Liver (tissue), 8 donors: ENCODE measurements at regions not wholly inside any gene's neighbourhood (a gene's known extent, or its start where the extent isn't known, plus 50 kb on each side); places are given as distances from the start of the nearest gene placed in this dataset.

ENCODE experiments used
- DNase-seq: peaks from one replicate; pipeline ENCODE4 v3.0.0-alpha.2; 2017; ENCODE audit warnings: low spot score
- H3K27ac ChIP-seq, 2 donors: one replicate each; pipeline ENCODE4 v1.7.0; 2013; ENCODE audit warnings: inconsistent platforms in 2 of 2, low read length in 2 of 2, control low read depth in 1 of 2, low read depth in 1 of 2, mild to moderate bottlenecking in 1 of 2
- H3K27me3 ChIP-seq, 4 donors: one replicate each; pipeline versions ENCODE4 v1.6.1 to v1.7.0; 2013; ENCODE audit warnings: low read length in 3 of 4, inconsistent platforms in 1 of 4, mild to moderate bottlenecking in 1 of 4, moderate library complexity in 1 of 4; ENCODE audit not compliant: control insufficient read depth in 4 of 4, insufficient read depth in 4 of 4
- H3K36me3 ChIP-seq, 4 donors: one replicate each; pipeline versions ENCODE4 v1.6.1 to v1.7.0; 2013; ENCODE audit warnings: low read length in 3 of 4, mild to moderate bottlenecking in 3 of 4, low read depth in 1 of 4, moderate library complexity in 1 of 4; ENCODE audit not compliant: control insufficient read depth in 4 of 4, insufficient read depth in 3 of 4
- H3K4me1 ChIP-seq, 4 donors: one replicate each; pipeline versions ENCODE4 v1.6.1 to v1.7.0; 2013; ENCODE audit warnings: low read length in 3 of 4, mild to moderate bottlenecking in 3 of 4, moderate library complexity in 1 of 4; ENCODE audit not compliant: control insufficient read depth in 4 of 4, insufficient read depth in 4 of 4
- H3K4me3 ChIP-seq, 3 donors: one replicate each; pipeline versions ENCODE4 v1.6.1 to v1.7.0; 2013; ENCODE audit warnings: low read length in 3 of 3, control low read depth in 1 of 3, low read depth in 1 of 3, mild to moderate bottlenecking in 1 of 3
- H3K9ac ChIP-seq, 2 donors: one replicate each; pipeline ENCODE4 v1.7.0; 2013; ENCODE audit warnings: low read length in 2 of 2, mild to moderate bottlenecking in 2 of 2, moderate library complexity in 2 of 2, control low read depth in 1 of 2, low read depth in 1 of 2
- H3K9me3 ChIP-seq, 4 donors: one replicate each; pipeline versions ENCODE4 v1.6.1 to v1.7.0; 2013; ENCODE audit warnings: low read length in 3 of 4; ENCODE audit not compliant: control insufficient read depth in 4 of 4
- EGR1 ChIP-seq, 2 donors: IDR thresholded peaks; 2 replicates each; pipeline ENCODE4 v1.6.1; 2016 to 2018; ENCODE audit warnings: antibody characterized with exemption in 2 of 2, low read depth in 2 of 2
- FOXA1 ChIP-seq: IDR thresholded peaks from 2 replicates; pipeline ENCODE4 v1.6.1; 2016; ENCODE audit warnings: antibody characterized with exemption
- FOXA2 ChIP-seq: IDR thresholded peaks from 2 replicates; pipeline ENCODE4 v1.6.1; 2016; ENCODE audit warnings: antibody characterized with exemption
- GABPA ChIP-seq, 2 donors: IDR thresholded peaks in 1 of 2; conservative IDR thresholded peaks in 1 of 2; 2 replicates each; pipeline ENCODE4 v1.6.1; 2016; ENCODE audit warnings: antibody characterized with exemption in 2 of 2, mild to moderate bottlenecking in 1 of 2, moderate library complexity in 1 of 2
- HNF4A ChIP-seq, 2 donors: conservative IDR thresholded peaks; 2 replicates each; pipeline ENCODE4 v1.6.1; 2016; ENCODE audit warnings: antibody characterized with exemption in 2 of 2, mild to moderate bottlenecking in 2 of 2
- HNF4G ChIP-seq: IDR thresholded peaks from 2 replicates; pipeline ENCODE4 v1.6.1; 2016; ENCODE audit warnings: antibody characterized with exemption
- JUND ChIP-seq, 2 donors: IDR thresholded peaks; 2 replicates each; pipeline ENCODE4 v1.6.1; 2016; ENCODE audit warnings: antibody characterized with exemption in 2 of 2
- NR2F2 ChIP-seq: IDR thresholded peaks from 2 replicates; pipeline ENCODE4 v1.6.1; 2016; ENCODE audit warnings: antibody characterized with exemption
- RAD21 ChIP-seq, 2 donors: IDR thresholded peaks; 2 replicates each; pipeline ENCODE4 v1.6.1; 2016; ENCODE audit warnings: antibody characterized with exemption in 2 of 2, mild to moderate bottlenecking in 2 of 2
- RXRA ChIP-seq, 2 donors: IDR thresholded peaks; 2 replicates each; pipeline ENCODE4 v1.6.1; 2017 to 2018; ENCODE audit warnings: antibody characterized with exemption in 2 of 2, mild to moderate bottlenecking in 1 of 2
- SP1 ChIP-seq: IDR thresholded peaks from 2 replicates; pipeline ENCODE4 v1.6.1; 2018; ENCODE audit warnings: antibody characterized with exemption, mild to moderate bottlenecking
- TAF1 ChIP-seq: conservative IDR thresholded peaks from 2 replicates; pipeline ENCODE4 v1.6.1; 2016; ENCODE audit warnings: antibody characterized with exemption, mild to moderate bottlenecking
- YY1 ChIP-seq: IDR thresholded peaks from 2 replicates; pipeline ENCODE4 v1.6.1; 2016; ENCODE audit warnings: antibody characterized with exemption, mild to moderate bottlenecking
- ZBTB33 ChIP-seq: IDR thresholded peaks from 2 replicates; pipeline ENCODE4 v1.6.1; 2016; ENCODE audit warnings: antibody characterized with exemption
- WGBS: extraction: QIAGEN DNeasy Blood & Tissue Kit; methylation state at CpG from one replicate; pipeline ENCODE4 v1.1.7; 2013; 5-methylcytosine and 5-hydroxymethylcytosine counted together
- TF ChIP-seq, protein P1 (sequence below): IDR thresholded peaks from 2 replicates; pipeline ENCODE4 v1.6.1; 2016; ENCODE audit warnings: antibody characterized with exemption
- TF ChIP-seq, protein P2 (sequence below): fragments of 150-350 bp; IDR thresholded peaks from 2 replicates; pipeline ENCODE4 v1.5.1; 2017; ENCODE audit warnings: improper control_type of control experiment, low read depth, low read length; ENCODE audit not compliant: missing input control
- TF ChIP-seq, protein P3 (sequence below): IDR thresholded peaks from 2 replicates; pipeline ENCODE4 v1.6.1; 2016; ENCODE audit warnings: antibody characterized with exemption
- TF ChIP-seq, protein P4 (sequence below): IDR thresholded peaks from 2 replicates; pipeline ENCODE4 v1.6.1; 2016; ENCODE audit warnings: antibody characterized with exemption, mild to moderate bottlenecking
- donor health status: healthy.
- donor health status: healthy.
- donor health status: healthy.
- donor health status: healthy.
- donor health status: healthy.

DNA sequence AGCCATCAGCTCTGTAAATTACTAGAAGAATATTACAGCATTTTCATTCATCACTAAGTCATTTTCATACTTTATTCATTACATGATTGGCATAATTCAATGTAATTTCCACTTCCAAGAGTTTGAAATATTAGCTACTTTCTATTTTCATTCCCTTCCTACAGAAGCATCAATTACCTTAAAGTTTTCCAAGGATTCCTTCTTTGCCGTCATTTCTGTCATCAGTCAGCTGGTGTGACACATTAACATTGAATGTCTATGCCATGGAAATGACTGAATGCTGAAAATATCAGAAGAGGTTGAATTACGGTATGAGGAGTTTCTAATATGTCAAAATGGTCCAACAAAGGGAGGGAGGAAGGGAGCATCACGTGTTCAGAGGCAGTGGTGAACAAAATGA is 718.2 kb upstream of the GRM7 start:
- WGBS: 70% methylated on average over 3 of the region's 3 CpGs
- H3K27me3 ChIP-seq: no peaks in the 10 kb centered on the region

More for the DNA sequence above, 718.2 kb upstream of the GRM7 start:
- H3K36me3 ChIP-seq: no peaks in the 10 kb centered on the region
- H3K4me3 ChIP-seq: no peak overlapping the region
- no peak for DNase-seq
- no peak overlapping the region for H3K27ac ChIP-seq
- TF ChIP-seq TAF1: no peak
- no peak for TF ChIP-seq YY1
- TF ChIP-seq, protein P1, sequence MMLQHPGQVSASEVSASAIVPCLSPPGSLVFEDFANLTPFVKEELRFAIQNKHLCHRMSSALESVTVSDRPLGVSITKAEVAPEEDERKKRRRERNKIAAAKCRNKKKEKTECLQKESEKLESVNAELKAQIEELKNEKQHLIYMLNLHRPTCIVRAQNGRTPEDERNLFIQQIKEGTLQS: no peak
- no peak for TF ChIP-seq EGR1 (IDR thresholded peaks at IDR 0.05; ENCODE audit: low read depth in 2 of 2)
- TF ChIP-seq HNF4G: no peak
- no peak for TF ChIP-seq GABPA (IDR thresholded peaks at IDR 0.05 in 1 of 2, conservative IDR thresholded peaks at IDR 0.05 in 1 of 2)
- TF ChIP-seq, protein P2, sequence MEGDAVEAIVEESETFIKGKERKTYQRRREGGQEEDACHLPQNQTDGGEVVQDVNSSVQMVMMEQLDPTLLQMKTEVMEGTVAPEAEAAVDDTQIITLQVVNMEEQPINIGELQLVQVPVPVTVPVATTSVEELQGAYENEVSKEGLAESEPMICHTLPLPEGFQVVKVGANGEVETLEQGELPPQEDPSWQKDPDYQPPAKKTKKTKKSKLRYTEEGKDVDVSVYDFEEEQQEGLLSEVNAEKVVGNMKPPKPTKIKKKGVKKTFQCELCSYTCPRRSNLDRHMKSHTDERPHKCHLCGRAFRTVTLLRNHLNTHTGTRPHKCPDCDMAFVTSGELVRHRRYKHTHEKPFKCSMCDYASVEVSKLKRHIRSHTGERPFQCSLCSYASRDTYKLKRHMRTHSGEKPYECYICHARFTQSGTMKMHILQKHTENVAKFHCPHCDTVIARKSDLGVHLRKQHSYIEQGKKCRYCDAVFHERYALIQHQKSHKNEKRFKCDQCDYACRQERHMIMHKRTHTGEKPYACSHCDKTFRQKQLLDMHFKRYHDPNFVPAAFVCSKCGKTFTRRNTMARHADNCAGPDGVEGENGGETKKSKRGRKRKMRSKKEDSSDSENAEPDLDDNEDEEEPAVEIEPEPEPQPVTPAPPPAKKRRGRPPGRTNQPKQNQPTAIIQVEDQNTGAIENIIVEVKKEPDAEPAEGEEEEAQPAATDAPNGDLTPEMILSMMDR: no peak
- TF ChIP-seq NR2F2: no peak
- no peak for TF ChIP-seq HNF4A (conservative IDR thresholded peaks at IDR 0.05)
- TF ChIP-seq ZBTB33: no peak
- no peak for TF ChIP-seq FOXA2
- TF ChIP-seq, protein P3, sequence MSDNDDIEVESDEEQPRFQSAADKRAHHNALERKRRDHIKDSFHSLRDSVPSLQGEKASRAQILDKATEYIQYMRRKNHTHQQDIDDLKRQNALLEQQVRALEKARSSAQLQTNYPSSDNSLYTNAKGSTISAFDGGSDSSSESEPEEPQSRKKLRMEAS: no peak
- TF ChIP-seq FOXA1: no peak
- TF ChIP-seq RXRA (IDR thresholded peaks at IDR 0.05): no peak
- TF ChIP-seq RAD21 (IDR thresholded peaks at IDR 0.05): no peak
- TF ChIP-seq SP1: no peak
- no peak for TF ChIP-seq JUND (IDR thresholded peaks at IDR 0.05)
- TF ChIP-seq, protein P4, sequence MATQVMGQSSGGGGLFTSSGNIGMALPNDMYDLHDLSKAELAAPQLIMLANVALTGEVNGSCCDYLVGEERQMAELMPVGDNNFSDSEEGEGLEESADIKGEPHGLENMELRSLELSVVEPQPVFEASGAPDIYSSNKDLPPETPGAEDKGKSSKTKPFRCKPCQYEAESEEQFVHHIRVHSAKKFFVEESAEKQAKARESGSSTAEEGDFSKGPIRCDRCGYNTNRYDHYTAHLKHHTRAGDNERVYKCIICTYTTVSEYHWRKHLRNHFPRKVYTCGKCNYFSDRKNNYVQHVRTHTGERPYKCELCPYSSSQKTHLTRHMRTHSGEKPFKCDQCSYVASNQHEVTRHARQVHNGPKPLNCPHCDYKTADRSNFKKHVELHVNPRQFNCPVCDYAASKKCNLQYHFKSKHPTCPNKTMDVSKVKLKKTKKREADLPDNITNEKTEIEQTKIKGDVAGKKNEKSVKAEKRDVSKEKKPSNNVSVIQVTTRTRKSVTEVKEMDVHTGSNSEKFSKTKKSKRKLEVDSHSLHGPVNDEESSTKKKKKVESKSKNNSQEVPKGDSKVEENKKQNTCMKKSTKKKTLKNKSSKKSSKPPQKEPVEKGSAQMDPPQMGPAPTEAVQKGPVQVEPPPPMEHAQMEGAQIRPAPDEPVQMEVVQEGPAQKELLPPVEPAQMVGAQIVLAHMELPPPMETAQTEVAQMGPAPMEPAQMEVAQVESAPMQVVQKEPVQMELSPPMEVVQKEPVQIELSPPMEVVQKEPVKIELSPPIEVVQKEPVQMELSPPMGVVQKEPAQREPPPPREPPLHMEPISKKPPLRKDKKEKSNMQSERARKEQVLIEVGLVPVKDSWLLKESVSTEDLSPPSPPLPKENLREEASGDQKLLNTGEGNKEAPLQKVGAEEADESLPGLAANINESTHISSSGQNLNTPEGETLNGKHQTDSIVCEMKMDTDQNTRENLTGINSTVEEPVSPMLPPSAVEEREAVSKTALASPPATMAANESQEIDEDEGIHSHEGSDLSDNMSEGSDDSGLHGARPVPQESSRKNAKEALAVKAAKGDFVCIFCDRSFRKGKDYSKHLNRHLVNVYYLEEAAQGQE: no peak
- no peak overlapping the region for H3K9ac ChIP-seq
- H3K9me3 ChIP-seq: no peaks in the 10 kb centered on the region
- H3K4me1 ChIP-seq: no peaks in the 10 kb centered on the region
